ENCODE measurements at regions not wholly inside any gene's neighbourhood (a gene's known extent, or its start where the extent isn't known, plus 50 kb on each side); places are given as distances from the start of the nearest gene placed in this dataset.
"Not testable (repeated sequence)": the region's sequence is repeated elsewhere in the genome, so short reads cannot be mapped to it uniquely, and the experiment has no call there.

DNA sequence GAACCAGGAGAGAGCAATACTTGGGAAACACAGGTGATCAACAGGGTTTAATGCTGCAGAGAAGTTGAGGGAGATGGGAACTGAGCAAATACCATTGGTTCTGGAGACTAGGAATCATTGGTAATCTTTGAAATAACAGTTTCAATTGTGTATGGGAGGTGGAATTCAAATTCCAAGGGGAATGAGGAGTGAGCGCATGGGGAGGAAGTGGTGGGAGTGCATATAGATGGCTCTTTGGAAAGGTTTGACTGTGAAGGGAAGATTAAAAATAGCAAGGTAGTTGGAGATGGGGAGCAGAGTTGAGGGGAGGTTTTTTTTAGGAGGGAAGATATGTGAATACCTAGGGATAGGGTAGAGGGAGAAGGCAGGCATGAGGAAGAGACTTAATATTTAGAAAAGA, 51.1 kb upstream of the ROPN1 start:
- ATAC-seq: no peak
- H3K4me3 Mint-ChIP-seq: no peak overlapping the region
- H3K27ac Mint-ChIP-seq: no peak overlapping the region
- DNase-seq: no peak
- H3K36me3 Mint-ChIP-seq: no peaks in the 10 kb centered on the region
- H3K27me3 Mint-ChIP-seq: peaks cover 6 to 24% (median 15%) of the 10 kb centered on the region in 5 donors
- H3K4me1 Mint-ChIP-seq: no peaks in the 10 kb centered on the region
- H3K9me3 Mint-ChIP-seq: no peaks in the 10 kb centered on the region
- POLR2A ChIA-PET: no interaction called here

DNA sequence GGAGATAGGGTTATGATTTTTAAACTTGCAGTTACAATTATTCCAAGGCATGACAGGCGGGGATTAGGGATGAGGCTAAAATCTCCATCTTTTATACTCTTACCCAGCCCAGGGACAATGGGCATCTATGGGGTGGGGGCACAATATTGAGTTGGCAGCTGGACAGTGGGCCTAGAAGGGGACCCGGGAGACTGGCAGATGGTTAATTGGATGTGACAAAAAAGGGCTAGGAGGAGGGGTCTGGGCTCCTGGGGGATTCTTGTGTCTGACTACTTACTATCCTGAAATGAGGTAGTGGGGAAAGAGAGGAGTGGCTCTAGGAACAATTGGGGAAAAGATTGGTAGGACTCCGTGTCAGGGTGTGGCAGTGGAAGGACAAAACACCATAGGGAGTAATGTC, 53.0 kb upstream of the ROPN1 start:
- DNase-seq (no peak), ATAC-seq (no peak)
- POLR2A ChIA-PET: no interaction called here
- Mint-ChIP-seq H3K4me3 (no peak overlapping the region), H3K27me3 (peaks cover 11 to 24% (median 18%) of the 10 kb centered on the region in 5 donors), H3K36me3 (no peaks in the 10 kb centered on the region), H3K4me1 (no peaks in the 10 kb centered on the region), H3K9me3 (no peaks in the 10 kb centered on the region), H3K27ac (no peak overlapping the region)

DNA sequence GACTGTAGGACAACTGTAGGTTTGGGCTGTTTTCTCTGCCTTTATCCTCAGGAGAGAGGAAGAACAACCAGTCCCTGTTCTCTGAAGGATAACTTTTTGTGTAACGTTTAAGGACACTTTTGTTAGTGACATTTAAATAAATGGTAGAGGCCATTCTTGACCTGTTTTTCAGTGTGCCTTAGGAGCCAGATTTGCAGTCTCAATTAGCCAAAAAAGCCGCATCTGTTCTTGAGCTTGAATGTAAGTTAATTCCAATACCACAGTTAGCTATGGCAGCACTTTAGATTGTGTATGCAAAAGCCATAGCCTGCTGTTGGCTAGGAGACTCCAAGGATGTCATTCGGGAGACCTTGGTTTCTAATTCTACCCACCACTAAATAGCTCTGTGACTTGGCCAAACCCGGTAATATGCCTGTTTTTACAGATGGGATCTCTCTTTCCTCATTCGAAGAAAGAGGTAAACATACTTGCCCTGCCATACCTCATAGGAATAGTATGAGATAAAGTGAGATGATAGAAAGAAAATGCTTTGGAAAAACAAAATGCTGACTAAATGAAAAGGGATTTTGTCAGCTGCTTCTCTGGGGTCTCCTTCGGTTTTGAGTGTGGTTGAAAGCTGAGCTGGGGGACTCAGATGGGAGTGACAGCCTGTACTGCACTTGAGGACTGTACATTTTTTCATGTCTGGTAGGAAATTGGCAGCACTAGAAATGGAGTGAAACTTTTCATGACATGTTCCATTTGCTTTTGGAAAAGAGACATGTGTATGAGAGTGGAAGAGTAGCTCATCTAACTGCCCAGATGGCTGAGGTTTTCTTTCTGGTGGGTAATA, 57.3 kb upstream of the ROPN1 start:
- H3K27me3 Mint-ChIP-seq: peaks cover 17 to 56% (median 35%) of the 10 kb centered on the region in 5 donors
- ATAC-seq (no peak), DNase-seq (no peak)
- H3K4me3 Mint-ChIP-seq: no peak overlapping the region
- H3K36me3 Mint-ChIP-seq: no peaks in the 10 kb centered on the region
- peaks cover 0 to 4% (median 0%) of the 10 kb centered on the region in 9 donors for H3K9me3 Mint-ChIP-seq
- POLR2A ChIA-PET: no interaction called here
- no peaks in the 10 kb centered on the region for H3K4me1 Mint-ChIP-seq
- no peak overlapping the region for H3K27ac Mint-ChIP-seq

DNA sequence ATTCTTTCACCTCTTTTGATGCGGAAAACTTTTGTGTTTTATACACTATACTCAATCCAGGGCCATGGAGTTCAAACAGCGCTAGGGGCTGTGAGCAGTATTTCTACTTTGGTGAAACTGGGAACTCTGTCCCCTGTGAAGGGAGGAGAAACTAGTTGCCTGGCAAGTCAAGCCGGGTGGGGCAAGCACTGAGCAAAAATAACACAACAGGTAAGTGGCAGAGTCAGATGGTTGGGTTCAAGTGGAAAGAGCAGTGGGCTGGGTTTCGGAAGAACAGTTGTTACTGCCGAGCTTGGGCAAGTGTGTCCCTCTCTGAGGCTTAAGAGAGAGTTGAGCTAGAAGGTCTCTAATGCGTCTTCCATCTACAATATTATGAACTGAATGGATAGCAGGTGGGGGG, 59.7 kb upstream of the ROPN1 start:
- H3K9me3 Mint-ChIP-seq: peaks cover 0 to 4% (median 0%) of the 10 kb centered on the region in 9 donors
- no peaks in the 10 kb centered on the region for H3K4me1 Mint-ChIP-seq
- H3K27ac Mint-ChIP-seq: no peak overlapping the region
- H3K27me3 Mint-ChIP-seq: peaks cover 14 to 43% (median 24%) of the 10 kb centered on the region in 5 donors
- no peak for DNase-seq
- no peak overlapping the region for H3K4me3 Mint-ChIP-seq
- ATAC-seq: no peak
- H3K36me3 Mint-ChIP-seq: no peaks in the 10 kb centered on the region
- POLR2A ChIA-PET: no interaction called here

DNA sequence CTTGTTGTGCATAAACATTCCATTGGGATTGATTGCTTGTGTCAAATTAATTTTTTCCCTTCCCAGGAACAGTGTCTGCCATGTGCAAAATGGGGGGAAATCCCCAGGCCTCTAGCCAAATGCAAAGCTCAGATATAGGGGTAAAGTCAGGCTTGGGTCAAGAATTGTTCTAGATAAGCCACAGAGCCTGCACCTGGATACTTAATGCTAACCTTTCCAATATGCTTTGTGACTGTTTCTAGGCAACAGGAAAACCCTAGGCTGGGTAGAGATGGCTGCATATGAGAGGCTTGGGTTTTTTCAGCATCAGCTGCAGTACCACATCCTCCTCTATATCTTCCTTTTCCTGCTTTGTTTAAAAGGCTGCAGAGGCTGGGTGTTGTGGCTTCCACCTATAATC, 61.9 kb upstream of the ROPN1 start:
- ATAC-seq (no peak), DNase-seq (no peak)
- Mint-ChIP-seq H3K9me3 (peaks cover 0 to 5% (median 0%) of the 10 kb centered on the region in 9 donors), H3K4me1 (no peaks in the 10 kb centered on the region), H3K27ac (no peak overlapping the region), H3K4me3 (no peak overlapping the region), H3K27me3 (peaks cover 14 to 63% (median 36%) of the 10 kb centered on the region in 5 donors), H3K36me3 (no peaks in the 10 kb centered on the region)
- POLR2A ChIA-PET: no interaction called here

DNA sequence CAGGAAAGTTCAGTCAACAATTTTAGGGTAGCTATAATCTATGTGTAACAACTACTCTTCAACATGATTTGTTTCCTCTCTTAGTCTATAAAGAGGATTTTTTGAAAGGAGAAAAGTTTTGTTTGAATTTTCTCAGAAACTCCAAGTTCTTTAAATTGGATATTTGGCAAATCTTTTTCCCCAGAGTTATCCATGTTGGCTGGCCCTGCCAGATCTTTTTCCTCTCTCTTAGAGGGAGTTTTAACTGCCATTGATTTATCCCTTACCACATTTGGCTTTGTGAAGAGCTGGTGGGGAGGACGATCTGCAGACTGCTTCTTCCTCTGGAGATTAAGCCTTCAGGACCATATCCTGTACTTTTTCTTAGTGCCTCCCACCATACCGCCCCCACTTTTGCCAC, 64.9 kb upstream of the ROPN1 start:
- Mint-ChIP-seq H3K4me1 (no peaks in the 10 kb centered on the region), H3K27me3 (peaks cover 7 to 61% (median 25%) of the 10 kb centered on the region in 5 donors), H3K9me3 (peaks cover 0 to 5% (median 0%) of the 10 kb centered on the region in 9 donors), H3K4me3 (no peak overlapping the region), H3K36me3 (no peaks in the 10 kb centered on the region), H3K27ac (no peak overlapping the region)
- DNase-seq: no peak
- POLR2A ChIA-PET: no interaction called here
- no peak for ATAC-seq

DNA sequence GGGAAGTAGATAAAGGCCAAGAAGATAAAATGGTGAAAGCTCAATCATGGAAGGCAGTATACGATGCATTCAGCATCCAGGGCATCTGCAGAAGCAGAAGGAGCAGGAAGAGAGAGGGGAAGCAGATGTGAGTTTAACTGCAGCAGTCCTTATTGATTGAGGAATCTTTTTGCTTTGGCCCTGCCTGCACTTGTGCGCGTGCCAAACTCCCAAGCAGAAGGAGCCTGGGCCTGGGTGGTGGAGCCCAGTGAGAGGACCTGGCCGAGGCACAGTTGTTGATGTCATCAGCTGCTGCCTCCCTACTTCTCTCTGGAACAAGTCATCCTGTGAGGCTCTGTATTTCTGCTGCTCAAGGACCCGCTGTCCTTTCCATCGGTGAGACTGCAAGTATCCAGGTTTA, 65.5 kb upstream of the ROPN1 start:
- Mint-ChIP-seq H3K27me3 (peaks cover 7 to 55% (median 22%) of the 10 kb centered on the region in 5 donors), H3K9me3 (peaks cover 0 to 5% (median 0%) of the 10 kb centered on the region in 9 donors), H3K27ac (no peak overlapping the region), H3K4me1 (no peaks in the 10 kb centered on the region), H3K36me3 (no peaks in the 10 kb centered on the region), H3K4me3 (no peak overlapping the region)
- no peak for ATAC-seq
- no peak for DNase-seq
- POLR2A ChIA-PET: no interaction called here

DNA sequence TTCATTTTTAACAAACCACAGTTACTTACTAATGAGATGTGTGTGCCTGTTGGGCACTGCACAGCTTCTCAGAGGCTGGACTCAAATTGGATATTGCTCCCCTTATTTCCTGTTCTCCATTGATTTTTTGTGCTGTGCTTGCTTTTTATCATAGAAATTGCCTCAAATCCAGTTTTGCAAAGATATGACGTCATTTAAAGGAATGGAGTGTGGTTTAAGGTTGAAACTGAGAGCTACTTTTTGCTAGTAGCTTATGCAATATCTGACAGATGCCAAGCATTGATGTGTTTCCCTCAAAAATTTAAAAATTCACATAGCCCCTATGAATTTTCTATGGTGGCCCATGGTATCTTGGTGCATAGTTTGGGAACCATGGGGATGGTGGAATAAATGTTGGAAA, 67.7 kb upstream of the ROPN1 start:
- H3K27me3 Mint-ChIP-seq: peaks cover 3 to 46% (median 17%) of the 10 kb centered on the region in 5 donors
- POLR2A ChIA-PET: no interaction called here
- no peak overlapping the region for H3K27ac Mint-ChIP-seq
- no peak overlapping the region for H3K4me3 Mint-ChIP-seq
- DNase-seq (no peak), ATAC-seq (no peak)
- peaks cover 0 to 4% (median 0%) of the 10 kb centered on the region in 9 donors for H3K9me3 Mint-ChIP-seq
- H3K36me3 Mint-ChIP-seq: no peaks in the 10 kb centered on the region
- no peaks in the 10 kb centered on the region for H3K4me1 Mint-ChIP-seq

DNA sequence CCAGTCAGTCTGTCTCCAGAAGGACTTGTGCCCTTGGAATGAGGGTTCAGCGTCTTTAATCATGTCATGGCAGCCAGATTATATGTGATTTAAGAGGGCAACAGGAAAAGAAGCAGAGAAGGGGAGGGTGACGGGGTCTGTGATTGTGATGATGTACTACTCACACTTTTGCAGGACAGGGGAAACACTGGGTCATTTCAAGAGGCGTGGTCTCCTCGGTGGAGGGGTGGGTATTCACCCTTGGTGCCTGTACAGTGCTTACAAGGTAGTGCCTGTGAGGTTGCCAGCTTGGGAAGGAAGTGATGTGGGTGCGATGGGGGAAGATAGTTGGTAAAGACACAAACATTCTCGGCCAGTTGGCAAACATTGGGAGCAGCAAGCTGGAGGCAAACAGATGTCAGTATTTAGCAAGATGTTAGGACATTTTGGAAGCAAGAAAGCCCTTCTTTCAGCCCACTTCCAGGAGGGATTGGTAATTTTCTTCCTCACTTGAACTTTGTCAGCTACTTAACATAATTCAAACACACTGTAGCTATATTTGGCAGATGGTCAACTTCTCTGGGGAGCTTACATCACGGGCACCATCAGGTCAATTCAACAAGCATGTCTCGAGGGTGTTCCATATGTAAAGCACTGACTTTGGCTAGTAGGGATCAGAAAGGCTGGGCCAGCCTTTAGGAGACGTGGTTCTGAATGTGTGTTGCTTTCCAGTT, 71.4 kb upstream of the ROPN1 start:
- no peak for ATAC-seq
- H3K9me3 Mint-ChIP-seq: no peaks in the 10 kb centered on the region
- H3K27ac Mint-ChIP-seq: no peak overlapping the region
- H3K27me3 Mint-ChIP-seq: peaks cover 1 to 19% (median 10%) of the 10 kb centered on the region in 5 donors
- no peaks in the 10 kb centered on the region for H3K4me1 Mint-ChIP-seq
- POLR2A ChIA-PET: no interaction called here
- DNase-seq: no peak
- no peak overlapping the region for H3K4me3 Mint-ChIP-seq
- no peaks in the 10 kb centered on the region for H3K36me3 Mint-ChIP-seq

DNA sequence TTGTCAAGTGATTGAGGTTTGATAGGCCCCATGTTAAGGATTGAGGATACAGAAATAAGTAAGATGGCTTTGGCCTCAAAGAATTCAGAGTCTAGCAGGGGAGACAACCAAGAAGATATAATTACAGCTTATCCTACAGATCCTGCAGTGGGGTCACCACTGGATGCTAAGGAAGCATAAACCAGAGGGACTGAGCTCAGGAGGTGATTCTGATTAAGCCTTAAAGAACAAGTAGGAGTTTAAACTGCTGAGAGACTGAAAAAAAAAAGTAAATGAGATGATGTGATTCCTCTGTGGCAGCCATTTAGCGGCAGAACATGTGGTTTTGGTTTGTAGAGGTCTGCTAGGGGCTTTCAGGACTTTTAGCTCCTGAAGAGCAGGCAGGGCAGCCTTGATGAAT, 72.1 kb upstream of the ROPN1 start:
- no peaks in the 10 kb centered on the region for H3K36me3 Mint-ChIP-seq
- H3K9me3 Mint-ChIP-seq: no peaks in the 10 kb centered on the region
- H3K27ac Mint-ChIP-seq: no peak overlapping the region
- ATAC-seq: no peak
- no peak for DNase-seq
- no peaks in the 10 kb centered on the region for H3K4me1 Mint-ChIP-seq
- peaks cover 1 to 16% (median 9%) of the 10 kb centered on the region in 5 donors for H3K27me3 Mint-ChIP-seq
- POLR2A ChIA-PET: no interaction called here
- no peak overlapping the region for H3K4me3 Mint-ChIP-seq

DNA sequence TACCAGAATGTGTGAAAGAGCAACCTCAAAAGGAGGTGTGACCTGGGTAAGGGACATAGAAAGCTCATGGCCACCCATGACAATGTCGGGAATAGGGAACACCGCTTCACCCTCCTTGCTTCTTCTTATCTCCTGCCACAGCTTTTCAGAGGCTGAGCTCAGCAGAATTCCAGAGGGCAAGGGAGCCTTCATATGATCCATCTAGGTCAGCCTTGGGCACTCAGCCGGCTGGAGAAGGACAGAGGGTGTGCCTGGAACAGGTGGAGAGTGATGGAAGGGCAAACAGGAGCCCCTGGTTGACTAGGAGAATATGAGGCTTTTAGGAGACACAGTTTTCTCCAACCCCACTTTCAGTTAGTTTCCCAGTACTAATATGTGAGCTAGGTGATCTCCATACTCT, 74.6 kb upstream of the ROPN1 start:
- H3K27ac Mint-ChIP-seq, H3K9me3 Mint-ChIP-seq, H3K4me3 Mint-ChIP-seq, H3K36me3 Mint-ChIP-seq, ATAC-seq, POLR2A ChIA-PET, DNase-seq, H3K4me1 Mint-ChIP-seq: not testable (repeated sequence)
- H3K27me3 Mint-ChIP-seq: peaks cover 1 to 17% (median 8%) of the 10 kb centered on the region in 5 donors

DNA sequence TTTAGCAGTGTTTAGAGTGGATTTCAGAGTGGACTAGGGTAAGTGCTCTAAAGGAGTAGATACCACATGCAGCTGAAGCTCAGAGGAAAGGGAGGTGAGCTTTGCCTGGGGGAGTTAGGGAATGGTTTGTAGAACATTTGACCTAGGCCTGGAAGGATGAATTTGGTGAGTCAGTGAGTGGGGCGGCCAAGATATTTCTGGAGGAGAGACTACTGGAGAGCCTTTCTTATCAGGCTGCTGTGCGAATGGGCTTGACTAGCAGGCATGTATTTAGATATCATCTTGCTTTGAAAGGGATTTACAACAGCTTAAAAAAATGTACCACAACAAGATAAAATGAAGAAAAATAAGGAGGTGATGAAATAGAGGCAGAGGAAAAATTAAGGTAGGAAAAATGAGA, 77.8 kb upstream of the ROPN1 start:
- H3K36me3 Mint-ChIP-seq, ATAC-seq, H3K27ac Mint-ChIP-seq, H3K9me3 Mint-ChIP-seq, H3K4me3 Mint-ChIP-seq, POLR2A ChIA-PET, H3K4me1 Mint-ChIP-seq, DNase-seq: not testable (repeated sequence)
- H3K27me3 Mint-ChIP-seq: peaks cover 1 to 25% (median 8%) of the 10 kb centered on the region in 5 donors

DNA sequence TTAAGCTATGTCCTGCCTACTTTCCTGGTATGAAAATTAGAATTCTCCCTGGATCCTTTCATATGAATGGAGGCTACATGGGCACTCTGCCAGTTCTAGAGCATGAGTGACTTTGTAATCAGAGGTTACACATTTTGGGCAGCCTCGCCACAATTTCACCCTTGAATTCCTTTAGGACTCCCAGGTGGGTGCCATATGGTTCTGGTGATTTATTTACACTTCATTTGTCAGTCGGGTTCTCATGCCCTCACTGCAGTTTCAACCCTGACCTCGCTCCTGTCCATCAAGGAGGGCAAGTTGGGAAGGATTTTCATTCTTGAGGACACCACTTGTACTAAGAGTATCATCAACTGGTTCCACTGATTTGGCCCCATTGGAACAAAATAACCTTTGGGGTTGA, 83.2 kb upstream of the ROPN1 start:
- H3K36me3 Mint-ChIP-seq, H3K4me3 Mint-ChIP-seq, H3K9me3 Mint-ChIP-seq, DNase-seq, ATAC-seq, POLR2A ChIA-PET, H3K27ac Mint-ChIP-seq, H3K4me1 Mint-ChIP-seq: not testable (repeated sequence)
- peaks cover 0 to 24% (median 15%) of the 10 kb centered on the region in 5 donors for H3K27me3 Mint-ChIP-seq

Measured in naive thymus-derived CD8-positive, alpha-beta T cell (primary cell).